VCaP (cell line): ENCODE measurements at regions not wholly inside any gene's neighbourhood (a gene's known extent, or its start where the extent isn't known, plus 50 kb on each side); places are given as distances from the start of the nearest gene placed in this dataset.
A peak's percentile ranks its signal among the peaks of the same experiment; 100 is the strongest.

ENCODE experiments used
- H3K27ac ChIP-seq: fragments of 450-650 bp; 2 replicates; pipeline ENCODE4 v1.5.1; 2017
- TF ChIP-seq, protein P1 (sequence below): fragments of 450-650 bp; conservative IDR thresholded peaks from 2 replicates; pipeline ENCODE4 v1.5.1; 2017; ENCODE audit warnings: mild to moderate bottlenecking, moderate library complexity

DNA sequence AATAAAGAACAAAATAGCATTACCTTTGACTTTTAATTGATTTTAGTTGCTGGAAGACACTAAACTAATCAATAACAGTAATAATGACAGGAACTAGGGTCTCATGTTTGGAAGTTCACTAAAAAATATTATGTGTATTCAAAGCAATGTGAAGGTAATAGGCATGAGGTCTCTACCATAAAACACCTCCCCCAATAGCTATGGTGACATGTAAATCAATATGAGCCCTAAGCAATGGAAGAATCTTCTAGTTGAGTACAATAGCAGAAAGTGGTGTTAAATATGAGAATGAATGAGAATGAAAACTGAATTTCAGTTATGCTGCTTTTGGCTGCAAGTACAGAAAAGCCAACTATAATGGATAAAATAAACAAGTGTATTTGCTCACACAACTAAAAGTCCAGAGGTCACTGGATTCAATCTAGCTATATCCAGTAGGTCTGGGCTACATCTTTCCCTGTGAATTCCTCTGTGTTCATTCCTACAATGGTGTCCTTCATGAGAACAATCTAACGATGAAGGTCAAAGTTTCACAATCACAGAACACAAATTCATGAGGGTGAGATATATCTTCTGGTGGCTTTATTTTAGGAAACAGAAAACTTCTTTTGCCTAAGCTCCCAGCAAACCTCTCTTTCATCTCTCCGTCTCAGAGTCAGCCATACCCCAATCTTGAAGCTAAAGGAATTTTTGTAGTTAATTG lies 728.0 kb downstream of the FSCB start:
- TF ChIP-seq, protein P1, sequence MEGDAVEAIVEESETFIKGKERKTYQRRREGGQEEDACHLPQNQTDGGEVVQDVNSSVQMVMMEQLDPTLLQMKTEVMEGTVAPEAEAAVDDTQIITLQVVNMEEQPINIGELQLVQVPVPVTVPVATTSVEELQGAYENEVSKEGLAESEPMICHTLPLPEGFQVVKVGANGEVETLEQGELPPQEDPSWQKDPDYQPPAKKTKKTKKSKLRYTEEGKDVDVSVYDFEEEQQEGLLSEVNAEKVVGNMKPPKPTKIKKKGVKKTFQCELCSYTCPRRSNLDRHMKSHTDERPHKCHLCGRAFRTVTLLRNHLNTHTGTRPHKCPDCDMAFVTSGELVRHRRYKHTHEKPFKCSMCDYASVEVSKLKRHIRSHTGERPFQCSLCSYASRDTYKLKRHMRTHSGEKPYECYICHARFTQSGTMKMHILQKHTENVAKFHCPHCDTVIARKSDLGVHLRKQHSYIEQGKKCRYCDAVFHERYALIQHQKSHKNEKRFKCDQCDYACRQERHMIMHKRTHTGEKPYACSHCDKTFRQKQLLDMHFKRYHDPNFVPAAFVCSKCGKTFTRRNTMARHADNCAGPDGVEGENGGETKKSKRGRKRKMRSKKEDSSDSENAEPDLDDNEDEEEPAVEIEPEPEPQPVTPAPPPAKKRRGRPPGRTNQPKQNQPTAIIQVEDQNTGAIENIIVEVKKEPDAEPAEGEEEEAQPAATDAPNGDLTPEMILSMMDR, result no peak
- peak overlapping the region; percentile 78 for H3K27ac ChIP-seq

DNA sequence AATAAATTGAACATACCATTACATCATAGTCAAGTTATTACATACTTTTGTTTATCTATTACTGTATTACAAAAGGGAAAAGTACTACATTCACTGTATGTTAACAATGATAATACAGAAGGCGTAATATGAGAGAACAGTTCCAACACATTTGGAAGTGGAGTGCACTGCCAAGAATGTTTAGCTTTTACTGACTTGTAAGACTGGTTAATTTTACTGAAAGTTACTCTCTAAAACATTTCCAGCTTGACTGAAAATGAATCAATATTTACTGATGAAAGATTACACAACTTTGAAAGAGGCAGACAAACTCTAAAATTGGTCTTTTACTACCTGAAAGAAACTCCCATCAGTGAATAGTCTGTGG lies 728.5 kb downstream of the FSCB start:
- H3K27ac ChIP-seq, result peak overlapping the region; percentile 78
- TF ChIP-seq, protein P1, result no peak

DNA sequence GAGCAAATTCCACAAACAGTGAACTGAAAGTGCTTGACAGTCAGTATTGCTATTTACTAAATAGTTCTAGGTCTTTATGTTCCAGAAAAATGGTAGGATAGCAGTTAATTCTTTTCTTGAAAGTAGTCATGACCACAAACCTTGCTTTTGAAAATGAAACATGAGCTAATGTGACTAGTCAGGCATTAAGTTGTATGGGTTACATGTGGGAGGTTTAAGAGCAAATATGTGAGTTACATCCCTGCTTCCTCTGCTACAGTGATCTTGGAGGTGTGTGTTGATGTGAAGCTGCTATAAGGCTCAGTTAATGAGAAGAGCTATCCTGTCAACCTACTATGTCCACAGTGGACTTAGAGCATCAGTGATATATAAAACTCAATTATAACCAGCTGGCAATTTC lies 741.6 kb downstream of the FSCB start:
- no peak overlapping the region for H3K27ac ChIP-seq
- TF ChIP-seq, protein P1, result no peak

DNA sequence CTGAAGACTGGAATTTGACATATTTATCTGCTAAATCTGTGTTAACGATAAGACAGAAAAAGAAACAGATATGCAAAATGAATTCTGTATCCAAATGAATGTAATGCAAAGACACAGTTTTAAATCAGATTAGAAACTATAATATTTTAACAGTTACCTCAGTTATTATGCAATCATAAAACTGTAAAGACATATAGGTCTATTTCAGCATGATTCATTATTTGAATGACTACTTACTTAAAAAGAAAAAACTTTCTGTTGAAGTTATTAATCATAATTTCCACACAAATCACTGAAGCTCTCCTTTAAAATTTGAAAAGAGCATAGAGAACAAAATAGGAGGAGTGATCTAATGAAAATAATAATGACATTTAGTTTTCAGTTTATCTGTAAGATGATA lies 742.6 kb downstream of the FSCB start:
- TF ChIP-seq, protein P1, result no peak
- H3K27ac ChIP-seq, result no peak overlapping the region

DNA sequence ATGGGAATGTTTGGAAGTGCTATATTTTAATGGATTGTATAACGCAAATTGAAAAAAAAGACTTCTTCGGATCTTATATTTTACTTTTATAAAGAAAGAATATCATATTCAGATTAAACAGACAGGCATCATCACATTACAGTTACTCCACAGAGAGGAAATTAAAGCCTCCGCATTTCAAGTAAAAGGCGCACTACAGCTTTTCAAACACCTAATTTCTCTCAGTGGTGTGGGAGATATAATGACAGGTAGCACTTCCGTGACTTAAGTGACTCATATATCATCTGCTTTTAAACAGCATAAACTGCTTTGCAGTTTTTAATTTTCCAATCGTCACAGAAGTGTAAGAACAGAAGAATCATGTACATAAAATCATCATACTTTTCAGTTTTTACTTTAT lies 751.4 kb downstream of the FSCB start:
- TF ChIP-seq, protein P1, result no peak
- H3K27ac ChIP-seq, result no peak overlapping the region

DNA sequence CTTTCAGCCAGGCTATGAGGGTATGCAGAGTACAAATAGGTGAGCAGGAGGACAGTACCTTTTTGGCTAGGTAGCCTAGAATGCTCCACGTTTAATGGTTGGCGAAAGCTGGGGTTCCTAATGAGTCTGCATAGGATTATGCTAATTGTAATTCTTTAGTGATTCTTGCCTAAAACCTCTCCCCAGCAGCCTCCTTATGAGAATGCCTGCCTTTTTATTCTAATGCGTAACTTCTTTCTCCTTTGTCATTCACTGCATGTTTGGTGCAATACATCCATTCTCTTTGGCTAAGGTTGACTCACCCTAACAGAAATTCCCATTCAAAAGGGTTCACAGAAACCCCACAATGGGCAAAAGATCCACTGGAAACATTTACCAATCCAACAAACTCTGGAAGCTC lies 752.2 kb downstream of the FSCB start:
- TF ChIP-seq, protein P1, result no peak
- no peak overlapping the region for H3K27ac ChIP-seq

DNA sequence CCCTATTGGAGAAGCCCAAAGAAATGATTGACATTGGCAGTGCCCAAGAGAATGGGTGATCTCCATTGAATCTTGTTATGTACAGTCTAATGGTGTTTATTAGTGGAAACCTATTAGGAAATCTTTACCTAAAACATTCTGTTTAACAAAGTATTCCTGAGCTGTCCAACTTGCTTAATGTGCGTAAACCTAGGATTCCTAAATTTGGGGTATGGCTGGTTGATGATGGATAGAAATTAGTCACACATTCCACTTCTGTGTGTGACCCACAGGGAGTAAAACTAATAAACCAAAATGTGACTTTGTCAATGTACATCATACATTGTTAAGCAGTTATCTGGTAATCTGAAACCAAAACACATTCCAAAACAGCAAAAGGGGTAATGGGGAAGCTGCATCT lies 761.3 kb downstream of the FSCB start:
- no peak overlapping the region for H3K27ac ChIP-seq
- TF ChIP-seq, protein P1, result no peak
